ENCODE measurements at regions not wholly inside any gene's neighbourhood (a gene's known extent, or its start where the extent isn't known, plus 50 kb on each side); places are given as distances from the start of the nearest gene placed in this dataset.

DNA sequence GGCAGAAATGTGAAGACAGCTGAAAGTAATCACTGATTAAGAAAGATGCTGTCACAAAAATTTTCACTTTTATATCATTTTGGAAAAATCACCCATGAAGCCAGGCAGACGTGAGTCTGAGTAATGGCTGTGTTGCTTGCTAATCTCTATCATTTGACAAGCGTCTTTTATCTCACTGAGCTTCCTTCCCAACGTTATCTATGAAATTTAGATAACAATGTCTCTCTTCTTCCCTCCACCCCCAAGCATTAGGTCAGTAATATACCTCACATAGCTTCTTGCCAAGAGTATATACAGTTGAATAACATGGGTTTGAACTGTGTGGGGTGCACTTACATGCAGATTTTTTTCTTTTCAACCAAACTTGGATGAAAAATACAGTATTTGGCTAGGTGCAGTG, 388.6 kb upstream of the NRXN1 start:
- Histone ChIP-seq H3K9me3 (peaks cover 0 to 9% (median 0%) of the 10 kb centered on the region in 3 donors), H3K4me1 (no peaks in the 10 kb centered on the region), H3K27me3 (no peaks in the 10 kb centered on the region), H3K36me3 (no peaks in the 10 kb centered on the region), H3K27ac (no peak overlapping the region), H3K4me3 (no peak overlapping the region)
- no peak for TF ChIP-seq POLR2AphosphoS5 (IDR thresholded peaks at IDR 0.05)
- 25 to 45% methylated on average over 3 of the region's 3 CpGs for WGBS, 2 donors (ENCODE audit: low coverage in 1 of 2)
- no peak for ATAC-seq

DNA sequence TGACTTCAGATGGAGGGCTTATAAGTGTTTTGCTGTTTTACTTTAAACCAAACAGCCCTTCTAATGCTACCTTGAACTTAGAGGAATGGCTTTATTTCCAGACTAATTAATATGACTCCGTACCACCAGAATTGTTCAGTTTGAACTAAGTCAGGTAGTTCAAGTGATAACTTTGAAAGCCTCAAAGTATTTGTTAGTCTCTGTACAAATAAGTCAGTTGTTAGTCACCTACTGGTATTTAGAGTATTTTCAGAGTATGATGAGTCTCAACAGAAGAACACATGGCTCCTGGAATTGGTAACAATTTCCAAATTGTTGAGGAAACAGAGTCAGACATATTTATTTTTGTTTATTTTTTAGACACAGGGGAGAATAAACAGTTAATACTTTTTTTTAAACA, 381.8 kb upstream of the NRXN1 start:
- TF ChIP-seq EP300 (IDR thresholded peaks at IDR 0.05): no peak
- no peaks in the 10 kb centered on the region for H3K27me3 ChIP-seq
- H3K9me3 ChIP-seq: no peaks in the 10 kb centered on the region
- no peaks in the 10 kb centered on the region for H3K36me3 ChIP-seq
- no peak overlapping the region for H3K27ac ChIP-seq
- H3K4me1 ChIP-seq: no peaks in the 10 kb centered on the region
- H3K4me3 ChIP-seq: no peak overlapping the region
- no peak for ATAC-seq
- 88 to 100% methylated on average over 1 of the region's 1 CpG for WGBS, 2 donors (ENCODE audit: low coverage in 1 of 2)

DNA sequence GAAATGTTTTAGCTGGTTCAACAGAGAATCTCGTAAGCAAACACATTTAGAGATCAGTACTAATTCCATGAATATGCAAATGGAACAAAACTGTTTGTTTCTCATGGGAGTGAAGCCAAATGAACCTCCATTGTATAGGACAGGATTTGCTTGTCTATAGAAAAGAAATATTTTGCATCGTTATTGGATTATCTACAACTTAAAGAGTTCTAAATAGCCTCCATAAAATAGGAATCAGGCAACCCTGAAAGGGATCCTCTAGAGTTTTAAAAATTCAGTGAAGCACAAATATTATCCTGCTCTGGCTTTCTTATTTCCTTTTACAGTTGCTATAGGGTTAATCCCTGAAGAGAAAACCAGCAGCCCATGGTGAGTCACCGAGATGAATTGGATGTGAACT, 378.4 kb upstream of the NRXN1 start:
- ATAC-seq: no peak

DNA sequence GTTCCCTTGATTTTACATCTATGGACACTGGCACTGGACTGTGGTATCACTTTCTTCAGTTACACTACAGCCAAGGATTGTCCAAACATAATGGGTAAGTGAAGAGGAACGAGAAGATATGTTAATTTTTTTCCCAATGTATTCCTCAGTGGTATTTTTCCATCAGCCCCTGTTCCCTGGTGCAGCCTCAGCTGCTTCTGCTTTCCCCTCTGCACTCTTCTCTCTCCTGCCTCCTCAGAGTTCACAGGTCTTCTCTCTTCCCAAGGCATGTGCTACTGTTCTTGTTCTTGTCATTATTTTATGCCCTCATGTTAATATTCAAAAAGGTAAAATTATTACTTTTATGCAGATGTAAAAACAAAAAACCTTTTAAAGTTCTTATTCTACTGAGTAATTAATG, 378.0 kb upstream of the NRXN1 start:
- ATAC-seq: no peak
- no peak for TF ChIP-seq POLR2A (IDR thresholded peaks at IDR 0.05)
- TF ChIP-seq POLR2AphosphoS5 (IDR thresholded peaks at IDR 0.05): no peak
- TF ChIP-seq, protein P1, sequence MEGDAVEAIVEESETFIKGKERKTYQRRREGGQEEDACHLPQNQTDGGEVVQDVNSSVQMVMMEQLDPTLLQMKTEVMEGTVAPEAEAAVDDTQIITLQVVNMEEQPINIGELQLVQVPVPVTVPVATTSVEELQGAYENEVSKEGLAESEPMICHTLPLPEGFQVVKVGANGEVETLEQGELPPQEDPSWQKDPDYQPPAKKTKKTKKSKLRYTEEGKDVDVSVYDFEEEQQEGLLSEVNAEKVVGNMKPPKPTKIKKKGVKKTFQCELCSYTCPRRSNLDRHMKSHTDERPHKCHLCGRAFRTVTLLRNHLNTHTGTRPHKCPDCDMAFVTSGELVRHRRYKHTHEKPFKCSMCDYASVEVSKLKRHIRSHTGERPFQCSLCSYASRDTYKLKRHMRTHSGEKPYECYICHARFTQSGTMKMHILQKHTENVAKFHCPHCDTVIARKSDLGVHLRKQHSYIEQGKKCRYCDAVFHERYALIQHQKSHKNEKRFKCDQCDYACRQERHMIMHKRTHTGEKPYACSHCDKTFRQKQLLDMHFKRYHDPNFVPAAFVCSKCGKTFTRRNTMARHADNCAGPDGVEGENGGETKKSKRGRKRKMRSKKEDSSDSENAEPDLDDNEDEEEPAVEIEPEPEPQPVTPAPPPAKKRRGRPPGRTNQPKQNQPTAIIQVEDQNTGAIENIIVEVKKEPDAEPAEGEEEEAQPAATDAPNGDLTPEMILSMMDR (IDR thresholded peaks at IDR 0.05): no peak
- Histone ChIP-seq H3K27me3 (no peaks in the 10 kb centered on the region), H3K27ac (no peak overlapping the region), H3K4me3 (no peak overlapping the region), H3K36me3 (no peaks in the 10 kb centered on the region), H3K9me3 (no peaks in the 10 kb centered on the region), H3K4me1 (no peaks in the 10 kb centered on the region)
- WGBS, 2 donors (ENCODE audit: low coverage in 1 of 2): 27 to 28% methylated on average over 1 of the region's 1 CpG

More for the DNA sequence above, 378.4 kb upstream of the NRXN1 start:
- H3K27ac ChIP-seq: no peak overlapping the region
- WGBS, 2 donors (ENCODE audit: low coverage in 1 of 2): 39 to 41% methylated on average over 3 of the region's 3 CpGs
- no peaks in the 10 kb centered on the region for H3K36me3 ChIP-seq
- no peaks in the 10 kb centered on the region for H3K4me1 ChIP-seq
- TF ChIP-seq POLR2AphosphoS5 (IDR thresholded peaks at IDR 0.05): no peak
- TF ChIP-seq, protein P1 (IDR thresholded peaks at IDR 0.05): no peak
- TF ChIP-seq POLR2A (IDR thresholded peaks at IDR 0.05): no peak
- no peak for TF ChIP-seq EP300 (IDR thresholded peaks at IDR 0.05)
- H3K9me3 ChIP-seq: no peaks in the 10 kb centered on the region
- no peak overlapping the region for H3K4me3 ChIP-seq
- no peaks in the 10 kb centered on the region for H3K27me3 ChIP-seq

DNA sequence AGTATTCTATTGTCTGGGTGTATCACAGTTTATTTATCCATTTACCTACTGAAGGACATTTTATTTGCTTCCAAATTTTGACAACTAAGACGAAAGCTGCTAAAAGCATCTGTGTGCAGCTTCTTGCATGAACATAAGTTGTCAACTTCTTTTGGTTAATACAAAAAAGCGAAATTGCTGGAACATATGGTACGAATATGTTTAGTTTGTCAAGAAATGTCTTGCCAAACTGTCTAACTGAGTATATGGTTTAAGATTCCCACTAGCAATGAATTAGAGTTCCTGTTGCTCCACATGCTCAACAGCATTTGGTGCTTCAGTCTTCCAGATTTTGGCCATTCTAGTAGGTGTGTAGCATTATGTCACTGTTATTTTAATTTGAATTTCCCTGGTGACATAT, 372.3 kb upstream of the NRXN1 start:
- H3K27me3 ChIP-seq: no peaks in the 10 kb centered on the region
- H3K27ac ChIP-seq: no peak overlapping the region
- no peaks in the 10 kb centered on the region for H3K4me1 ChIP-seq
- H3K4me3 ChIP-seq: no peak overlapping the region
- TF ChIP-seq POLR2AphosphoS5 (IDR thresholded peaks at IDR 0.05) (no peak), POLR2A (IDR thresholded peaks at IDR 0.05) (no peak), EP300 (IDR thresholded peaks at IDR 0.05) (no peak)
- TF ChIP-seq, protein P1 (IDR thresholded peaks at IDR 0.05): no peak
- ATAC-seq: no peak
- no peaks in the 10 kb centered on the region for H3K9me3 ChIP-seq
- WGBS, 2 donors (ENCODE audit: low coverage in 1 of 2): 80 to 89% methylated on average over 2 to 3 of the region's 3 CpGs
- no peaks in the 10 kb centered on the region for H3K36me3 ChIP-seq

DNA sequence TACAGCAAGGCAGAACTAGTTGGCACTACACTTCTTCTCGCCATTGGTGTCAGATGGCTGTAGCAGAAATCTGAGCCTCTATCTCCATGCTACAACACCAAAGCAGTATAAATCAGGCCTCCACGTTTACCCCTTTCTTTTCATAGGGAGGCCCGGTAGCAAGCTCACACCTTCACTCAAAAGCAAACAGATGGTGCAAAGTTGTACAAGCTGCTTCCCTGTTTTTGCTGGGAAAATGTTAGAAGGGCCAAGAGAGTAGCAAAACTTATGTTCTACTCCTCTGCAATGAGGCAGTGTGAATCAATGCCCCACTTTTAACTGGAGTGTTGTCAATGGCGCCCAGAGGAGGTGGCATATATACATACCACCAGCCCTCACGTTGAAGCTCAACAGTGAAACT, 369.6 kb upstream of the NRXN1 start:
- TF ChIP-seq POLR2A (IDR thresholded peaks at IDR 0.05) (no peak), POLR2AphosphoS5 (IDR thresholded peaks at IDR 0.05) (no peak), EP300 (IDR thresholded peaks at IDR 0.05) (no peak)
- TF ChIP-seq, protein P1 (IDR thresholded peaks at IDR 0.05): no peak
- 74 to 80% methylated on average over 4 to 5 of the region's 5 CpGs for WGBS, 2 donors (ENCODE audit: low coverage in 1 of 2)
- no peak for ATAC-seq
- Histone ChIP-seq H3K27ac (no peak overlapping the region), H3K9me3 (no peaks in the 10 kb centered on the region), H3K4me1 (no peaks in the 10 kb centered on the region), H3K27me3 (no peaks in the 10 kb centered on the region), H3K36me3 (no peaks in the 10 kb centered on the region), H3K4me3 (no peak overlapping the region)
